ENCODE measurements at regions not wholly inside any gene's neighbourhood (a gene's known extent, or its start where the extent isn't known, plus 50 kb on each side); places are given as distances from the start of the nearest gene placed in this dataset.
A peak's percentile ranks its signal among the peaks of the same experiment; 100 is the strongest.

GRCh38 chr9:108789742-108790141 lies 66.0 kb downstream of the ACTL7B start:
- no peak for DNase-seq
- Histone ChIP-seq H3K9me3 (peaks cover 0 to 4% (median 1%) of the 10 kb centered on the region in 4 donors), H3K4me1 (no peaks in the 10 kb centered on the region), H3K36me3 (no peaks in the 10 kb centered on the region), H3K4me3 (no peak overlapping the region), H3K27ac (no peak overlapping the region), H3K27me3 (no peaks in the 10 kb centered on the region)
- WGBS, 2 donors: 69 to 85% methylated on average over 2 of the region's 2 CpGs
- TF ChIP-seq POLR2AphosphoS5 (IDR thresholded peaks at IDR 0.05): no peak
- no peak for TF ChIP-seq POLR2A (IDR thresholded peaks at IDR 0.05)
- no peak for TF ChIP-seq EP300 (IDR thresholded peaks at IDR 0.05)
- TF ChIP-seq CTCF (IDR thresholded peaks at IDR 0.05): no peak
- intact Hi-C loops (cut with DNase I): no loop called here

- Histone ChIP-seq H3K27me3 (no peaks in the 10 kb centered on the region), H3K4me3 (no peak overlapping the region), H3K9me3 (peaks cover 0 to 3% (median 1%) of the 10 kb centered on the region in 4 donors), H3K36me3 (no peaks in the 10 kb centered on the region), H3K4me1 (peaks cover 0 to 9% (median 0%) of the 10 kb centered on the region in 4 donors), H3K27ac (no peak overlapping the region)
- DNase-seq: no peak
- TF ChIP-seq POLR2AphosphoS5 (IDR thresholded peaks at IDR 0.05) (no peak), EP300 (IDR thresholded peaks at IDR 0.05) (no peak)
- intact Hi-C loops (cut with DNase I): no loop called here
- 87 to 95% methylated on average over 7 of the region's 7 CpGs for WGBS, 2 donors
These were observed 68.1 kb downstream of the ACTL7B start for GRCh38 chr9:108787690-108788048.

GRCh38 chr9:108786901-108787689 lies 68.7 kb downstream of the ACTL7B start:
- DNase-seq: no peak
- peaks cover 0 to 9% (median 0%) of the 10 kb centered on the region in 4 donors for H3K4me1 ChIP-seq
- no peaks in the 10 kb centered on the region for H3K27me3 ChIP-seq
- H3K27ac ChIP-seq: no peak overlapping the region
- TF ChIP-seq POLR2A (IDR thresholded peaks at IDR 0.05): no peak
- no peak for TF ChIP-seq EP300 (IDR thresholded peaks at IDR 0.05)
- TF ChIP-seq POLR2AphosphoS5 (IDR thresholded peaks at IDR 0.05): no peak
- TF ChIP-seq CTCF (IDR thresholded peaks at IDR 0.05): no peak
- H3K36me3 ChIP-seq: no peaks in the 10 kb centered on the region
- H3K9me3 ChIP-seq: no peaks in the 10 kb centered on the region
- 83 to 86% methylated on average over 5 of the region's 5 CpGs for WGBS, 2 donors
- intact Hi-C loops (cut with DNase I): no loop called here
- H3K4me3 ChIP-seq: no peak overlapping the region

- no peak for DNase-seq
- H3K36me3 ChIP-seq: no peaks in the 10 kb centered on the region
- 65 to 76% methylated on average over 4 of the region's 4 CpGs for WGBS, 2 donors
- H3K27ac ChIP-seq: no peak overlapping the region
- peaks cover 0 to 9% (median under 1%) of the 10 kb centered on the region in 4 donors for H3K4me1 ChIP-seq
- H3K4me3 ChIP-seq: no peak overlapping the region
- intact Hi-C loops (cut with DNase I): no loop called here
- TF ChIP-seq CTCF (IDR thresholded peaks at IDR 0.05): no peak
- no peak for TF ChIP-seq POLR2AphosphoS5 (IDR thresholded peaks at IDR 0.05)
- TF ChIP-seq POLR2A (IDR thresholded peaks at IDR 0.05): no peak
- TF ChIP-seq EP300 (IDR thresholded peaks at IDR 0.05): no peak
- no peaks in the 10 kb centered on the region for H3K9me3 ChIP-seq
- H3K27me3 ChIP-seq: no peaks in the 10 kb centered on the region
These were observed 69.5 kb downstream of the ACTL7B start for GRCh38 chr9:108786322-108786721.

- 57 to 73% methylated on average over 3 of the region's 3 CpGs for WGBS, 2 donors
- DNase-seq: no peak
- Histone ChIP-seq H3K4me1 (peaks cover 0 to 9% (median 2%) of the 10 kb centered on the region in 4 donors), H3K27me3 (no peaks in the 10 kb centered on the region), H3K9me3 (no peaks in the 10 kb centered on the region), H3K36me3 (no peaks in the 10 kb centered on the region), H3K27ac (peak overlapping the region in 1 of 4 donors; percentile 9), H3K4me3 (no peak overlapping the region)
- TF ChIP-seq POLR2A (IDR thresholded peaks at IDR 0.05) (no peak), POLR2AphosphoS5 (IDR thresholded peaks at IDR 0.05) (no peak), EP300 (IDR thresholded peaks at IDR 0.05) (no peak), CTCF (IDR thresholded peaks at IDR 0.05) (no peak)
- intact Hi-C loops (cut with DNase I): no loop called here
These were observed 70.8 kb downstream of the ACTL7B start for GRCh38 chr9:108784998-108785397.
